Stimulated activated memory B cell treated with anti-CD40 and anti-IgM and Interleukin-4, amounts not matched to agents 10 μg/mL and 1 μg/mL and 100 μg/mL, for 72 hours (primary cell): ENCODE measurements at regions not wholly inside any gene's neighbourhood (a gene's known extent, or its start where the extent isn't known, plus 50 kb on each side); places are given as distances from the start of the nearest gene placed in this dataset.

Source experiments
- ATAC-seq: fragments of 150-1000 bp; cut with Tn5 transposase; 2 replicates; pipeline ENCODE4 v1.10.0; 2021
- H3K27ac Mint-ChIP-seq: one replicate; pipeline ENCODE4 v1.8.0; 2022; ENCODE audit warnings: mild to moderate bottlenecking, mixed read lengths
- H3K27me3 Mint-ChIP-seq: one replicate; pipeline ENCODE4 v1.8.0; 2022; ENCODE audit warnings: mixed read lengths
- H3K36me3 Mint-ChIP-seq: one replicate; pipeline ENCODE4 v1.8.0; 2022; ENCODE audit warnings: mixed read lengths
- H3K4me1 Mint-ChIP-seq: one replicate; pipeline ENCODE4 v1.8.0; 2022; ENCODE audit warnings: mixed read lengths
- H3K4me3 Mint-ChIP-seq: one replicate; pipeline ENCODE4 v1.8.0; 2022; ENCODE audit warnings: mild to moderate bottlenecking, moderate library complexity, mixed read lengths
- H3K9me3 Mint-ChIP-seq: one replicate; pipeline ENCODE4 v1.8.0; 2022; ENCODE audit warnings: mixed read lengths

GRCh38 chr2:147068071-147068470 lies 776.8 kb upstream of the ACVR2A start:
- no peaks in the 10 kb centered on the region for H3K36me3 Mint-ChIP-seq
- H3K27me3 Mint-ChIP-seq = no peaks in the 10 kb centered on the region
- H3K4me3 Mint-ChIP-seq = no peak overlapping the region
- no peak for ATAC-seq
- peaks cover 3% of the 10 kb centered on the region for H3K9me3 Mint-ChIP-seq
- no peak overlapping the region for H3K27ac Mint-ChIP-seq
- no peaks in the 10 kb centered on the region for H3K4me1 Mint-ChIP-seq

GRCh38 chr2:147067136-147067535 lies 777.7 kb upstream of the ACVR2A start:
- no peaks in the 10 kb centered on the region for H3K36me3 Mint-ChIP-seq
- H3K9me3 Mint-ChIP-seq = peaks cover 3% of the 10 kb centered on the region
- no peaks in the 10 kb centered on the region for H3K27me3 Mint-ChIP-seq
- H3K4me1 Mint-ChIP-seq = no peaks in the 10 kb centered on the region
- H3K27ac Mint-ChIP-seq = no peak overlapping the region
- no peak overlapping the region for H3K4me3 Mint-ChIP-seq
- ATAC-seq = no peak

- H3K36me3 Mint-ChIP-seq = no peaks in the 10 kb centered on the region
- no peak overlapping the region for H3K27ac Mint-ChIP-seq
- peaks cover 3% of the 10 kb centered on the region for H3K9me3 Mint-ChIP-seq
- ATAC-seq = no peak
- no peak overlapping the region for H3K4me3 Mint-ChIP-seq
- H3K27me3 Mint-ChIP-seq = no peaks in the 10 kb centered on the region
- no peaks in the 10 kb centered on the region for H3K4me1 Mint-ChIP-seq
Observed at GRCh38 chr2:147062073-147062472, 782.8 kb upstream of the ACVR2A start.

- Mint-ChIP-seq H3K4me3 (no peak overlapping the region), H3K4me1 (no peaks in the 10 kb centered on the region), H3K27ac (no peak overlapping the region), H3K27me3 (no peaks in the 10 kb centered on the region), H3K9me3 (peaks cover 3% of the 10 kb centered on the region), H3K36me3 (no peaks in the 10 kb centered on the region)
- no peak for ATAC-seq
Observed at GRCh38 chr2:147061269-147061668, 783.6 kb upstream of the ACVR2A start.

- Mint-ChIP-seq H3K27ac (no peak overlapping the region), H3K4me3 (no peak overlapping the region), H3K36me3 (no peaks in the 10 kb centered on the region), H3K9me3 (peaks cover 4% of the 10 kb centered on the region), H3K27me3 (no peaks in the 10 kb centered on the region), H3K4me1 (no peaks in the 10 kb centered on the region)
- no peak for ATAC-seq
Observed at GRCh38 chr2:147057892-147058490, 786.8 kb upstream of the ACVR2A start.

- no peak overlapping the region for H3K27ac Mint-ChIP-seq
- H3K4me1 Mint-ChIP-seq = no peaks in the 10 kb centered on the region
- ATAC-seq = no peak
Observed at GRCh38 chr2:147051814-147052213, 793.0 kb upstream of the ACVR2A start.

GRCh38 chr2:147051248-147051647 lies 793.6 kb upstream of the ACVR2A start:
- Mint-ChIP-seq H3K4me1 (no peaks in the 10 kb centered on the region), H3K27ac (no peak overlapping the region), H3K27me3 (no peaks in the 10 kb centered on the region), H3K9me3 (peaks cover 4% of the 10 kb centered on the region), H3K36me3 (no peaks in the 10 kb centered on the region), H3K4me3 (no peak overlapping the region)
- no peak for ATAC-seq

More at GRCh38 chr2:147051814-147052213, 793.0 kb upstream of the ACVR2A start:
- Mint-ChIP-seq H3K36me3 (no peaks in the 10 kb centered on the region), H3K9me3 (peaks cover 4% of the 10 kb centered on the region), H3K27me3 (no peaks in the 10 kb centered on the region), H3K4me3 (no peak overlapping the region)

- Mint-ChIP-seq H3K9me3 (peaks cover 4% of the 10 kb centered on the region), H3K36me3 (no peaks in the 10 kb centered on the region), H3K27ac (no peak overlapping the region), H3K27me3 (no peaks in the 10 kb centered on the region), H3K4me1 (peaks cover 5% of the 10 kb centered on the region), H3K4me3 (no peak overlapping the region)
- no peak for ATAC-seq
Observed at GRCh38 chr2:147049957-147050356, 794.9 kb upstream of the ACVR2A start.

- Mint-ChIP-seq H3K9me3 (no peaks in the 10 kb centered on the region), H3K4me1 (peaks cover 7% of the 10 kb centered on the region), H3K36me3 (no peaks in the 10 kb centered on the region), H3K27me3 (no peaks in the 10 kb centered on the region), H3K27ac (no peak overlapping the region), H3K4me3 (no peak overlapping the region)
- no peak for ATAC-seq
Observed at GRCh38 chr2:147046473-147046872, 798.4 kb upstream of the ACVR2A start.

- H3K27me3 Mint-ChIP-seq = no peaks in the 10 kb centered on the region
- H3K4me1 Mint-ChIP-seq = peaks cover 7% of the 10 kb centered on the region
- peak; percentile 42 for ATAC-seq
- no peak overlapping the region for H3K4me3 Mint-ChIP-seq
- H3K36me3 Mint-ChIP-seq = no peaks in the 10 kb centered on the region
- H3K27ac Mint-ChIP-seq = no peak overlapping the region
- H3K9me3 Mint-ChIP-seq = no peaks in the 10 kb centered on the region
Observed at GRCh38 chr2:147045113-147045512, 799.7 kb upstream of the ACVR2A start.

GRCh38 chr2:147041121-147041494 lies 803.7 kb upstream of the ACVR2A start:
- Mint-ChIP-seq H3K9me3 (no peaks in the 10 kb centered on the region), H3K4me1 (peaks cover 7% of the 10 kb centered on the region), H3K27ac (no peak overlapping the region), H3K27me3 (peaks cover 6% of the 10 kb centered on the region), H3K36me3 (no peaks in the 10 kb centered on the region), H3K4me3 (no peak overlapping the region)
- no peak for ATAC-seq

GRCh38 chr2:147040298-147041120 lies 804.3 kb upstream of the ACVR2A start:
- Mint-ChIP-seq H3K36me3 (no peaks in the 10 kb centered on the region), H3K27me3 (peaks cover 6% of the 10 kb centered on the region), H3K9me3 (no peaks in the 10 kb centered on the region), H3K4me3 (no peak overlapping the region), H3K4me1 (peaks cover 7% of the 10 kb centered on the region), H3K27ac (no peak overlapping the region)
- ATAC-seq = no peak

GRCh38 chr2:147037048-147037447 lies 807.8 kb upstream of the ACVR2A start:
- peaks cover 6% of the 10 kb centered on the region for H3K27me3 Mint-ChIP-seq

GRCh38 chr2:147033044-147033443 lies 811.8 kb upstream of the ACVR2A start:
- Mint-ChIP-seq H3K36me3 (no peaks in the 10 kb centered on the region), H3K27ac (no peak overlapping the region), H3K27me3 (no peaks in the 10 kb centered on the region), H3K4me3 (no peak overlapping the region), H3K9me3 (no peaks in the 10 kb centered on the region), H3K4me1 (no peaks in the 10 kb centered on the region)
- ATAC-seq = no peak

More at GRCh38 chr2:147037048-147037447, 807.8 kb upstream of the ACVR2A start:
- H3K4me1 Mint-ChIP-seq = no peaks in the 10 kb centered on the region
- H3K27ac Mint-ChIP-seq = no peak overlapping the region
- H3K9me3 Mint-ChIP-seq = no peaks in the 10 kb centered on the region
- H3K4me3 Mint-ChIP-seq = no peak overlapping the region
- H3K36me3 Mint-ChIP-seq = no peaks in the 10 kb centered on the region
- ATAC-seq = no peak

GRCh38 chr2:147031897-147032296 lies 812.9 kb upstream of the ACVR2A start:
- no peak overlapping the region for H3K27ac Mint-ChIP-seq
- no peak overlapping the region for H3K4me3 Mint-ChIP-seq
- no peaks in the 10 kb centered on the region for H3K4me1 Mint-ChIP-seq
- ATAC-seq = no peak
- H3K27me3 Mint-ChIP-seq = no peaks in the 10 kb centered on the region
- H3K36me3 Mint-ChIP-seq = no peaks in the 10 kb centered on the region
- H3K9me3 Mint-ChIP-seq = peaks cover 2% of the 10 kb centered on the region
